Neural progenitor cell (in vitro differentiated cells): ENCODE measurements at regions not wholly inside any gene's neighbourhood (a gene's known extent, or its start where the extent isn't known, plus 50 kb on each side); places are given as distances from the start of the nearest gene placed in this dataset.

Experiments
- CTCF ChIP-seq: fragments of 200-600 bp; sonication (generic); IDR thresholded peaks from 2 replicates; pipeline ENCODE4 v1.5.1; 2017; ENCODE audit warnings: antibody characterized with exemption, mild to moderate bottlenecking
- EZH2 ChIP-seq: fragments of 200-600 bp; sonication (generic); IDR thresholded peaks from 2 replicates; pipeline ENCODE4 v1.6.1; 2017; ENCODE audit warnings: antibody characterized with exemption, mild to moderate bottlenecking, moderate library complexity

GRCh38 chr7:47635091-47636080 is 53.5 kb upstream of the TNS3 start:
- TF ChIP-seq CTCF (no peak), EZH2 (no peak)
